22Rv1 (cell line): ENCODE measurements at regions not wholly inside any gene's neighbourhood (a gene's known extent, or its start where the extent isn't known, plus 50 kb on each side); places are given as distances from the start of the nearest gene placed in this dataset.

Experiments used
- ZFX ChIP-seq: fragments of 450-650 bp; IDR thresholded peaks from 2 replicates; pipeline ENCODE4 v1.6.1; 2017; ENCODE audit warnings: antibody characterized with exemption, borderline replicate concordance
- TF ChIP-seq, protein P1 (sequence below): fragments of 450-650 bp; IDR thresholded peaks from 2 replicates; pipeline ENCODE4 v1.5.1; 2017; ENCODE audit warnings: mild to moderate bottlenecking

DNA sequence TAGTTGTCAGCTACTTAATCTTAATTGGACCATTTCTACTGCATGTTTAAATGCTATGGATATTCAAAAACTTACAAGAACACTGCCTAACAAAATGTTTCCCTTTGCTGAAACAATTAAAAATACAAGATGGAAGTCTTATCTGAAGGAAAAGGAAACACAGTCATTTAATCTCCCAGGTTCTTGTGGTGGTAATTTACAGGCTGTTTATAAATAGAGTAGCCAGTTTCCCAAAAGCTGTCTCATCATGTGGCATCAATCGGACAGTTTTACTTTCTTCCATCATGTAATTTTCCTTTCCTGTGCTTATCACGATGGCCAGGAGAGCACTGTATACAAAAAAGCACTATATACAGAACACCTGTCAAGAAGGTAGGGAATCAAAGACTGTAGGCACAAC lies 368.1 kb downstream of the ZEB2 start:
- TF ChIP-seq, protein P1, sequence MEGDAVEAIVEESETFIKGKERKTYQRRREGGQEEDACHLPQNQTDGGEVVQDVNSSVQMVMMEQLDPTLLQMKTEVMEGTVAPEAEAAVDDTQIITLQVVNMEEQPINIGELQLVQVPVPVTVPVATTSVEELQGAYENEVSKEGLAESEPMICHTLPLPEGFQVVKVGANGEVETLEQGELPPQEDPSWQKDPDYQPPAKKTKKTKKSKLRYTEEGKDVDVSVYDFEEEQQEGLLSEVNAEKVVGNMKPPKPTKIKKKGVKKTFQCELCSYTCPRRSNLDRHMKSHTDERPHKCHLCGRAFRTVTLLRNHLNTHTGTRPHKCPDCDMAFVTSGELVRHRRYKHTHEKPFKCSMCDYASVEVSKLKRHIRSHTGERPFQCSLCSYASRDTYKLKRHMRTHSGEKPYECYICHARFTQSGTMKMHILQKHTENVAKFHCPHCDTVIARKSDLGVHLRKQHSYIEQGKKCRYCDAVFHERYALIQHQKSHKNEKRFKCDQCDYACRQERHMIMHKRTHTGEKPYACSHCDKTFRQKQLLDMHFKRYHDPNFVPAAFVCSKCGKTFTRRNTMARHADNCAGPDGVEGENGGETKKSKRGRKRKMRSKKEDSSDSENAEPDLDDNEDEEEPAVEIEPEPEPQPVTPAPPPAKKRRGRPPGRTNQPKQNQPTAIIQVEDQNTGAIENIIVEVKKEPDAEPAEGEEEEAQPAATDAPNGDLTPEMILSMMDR = no peak
- no peak for TF ChIP-seq ZFX
